Epithelial cell of proximal tubule (primary cell): ENCODE measurements at regions not wholly inside any gene's neighbourhood (a gene's known extent, or its start where the extent isn't known, plus 50 kb on each side); places are given as distances from the start of the nearest gene placed in this dataset.

Experiments used
- DNase-seq: peaks from one replicate; pipeline ENCODE4 v3.0.0-alpha.2; 2011; ENCODE audit warnings: low read depth
- H3K4me3 ChIP-seq: 2 replicates; pipeline ENCODE4 v1.5.1; 2011; ENCODE audit warnings: low read depth, mild to moderate bottlenecking, low read length
- TF ChIP-seq, protein P1 (sequence below): conservative IDR thresholded peaks from 2 replicates; pipeline ENCODE4 v1.5.1; 2012; ENCODE audit warnings: low read depth, mild to moderate bottlenecking, low read length

GRCh38 chr2:10520154-10520553 lies 72.0 kb upstream of the ODC1 start:
- DNase-seq = no peak
- TF ChIP-seq, protein P1, sequence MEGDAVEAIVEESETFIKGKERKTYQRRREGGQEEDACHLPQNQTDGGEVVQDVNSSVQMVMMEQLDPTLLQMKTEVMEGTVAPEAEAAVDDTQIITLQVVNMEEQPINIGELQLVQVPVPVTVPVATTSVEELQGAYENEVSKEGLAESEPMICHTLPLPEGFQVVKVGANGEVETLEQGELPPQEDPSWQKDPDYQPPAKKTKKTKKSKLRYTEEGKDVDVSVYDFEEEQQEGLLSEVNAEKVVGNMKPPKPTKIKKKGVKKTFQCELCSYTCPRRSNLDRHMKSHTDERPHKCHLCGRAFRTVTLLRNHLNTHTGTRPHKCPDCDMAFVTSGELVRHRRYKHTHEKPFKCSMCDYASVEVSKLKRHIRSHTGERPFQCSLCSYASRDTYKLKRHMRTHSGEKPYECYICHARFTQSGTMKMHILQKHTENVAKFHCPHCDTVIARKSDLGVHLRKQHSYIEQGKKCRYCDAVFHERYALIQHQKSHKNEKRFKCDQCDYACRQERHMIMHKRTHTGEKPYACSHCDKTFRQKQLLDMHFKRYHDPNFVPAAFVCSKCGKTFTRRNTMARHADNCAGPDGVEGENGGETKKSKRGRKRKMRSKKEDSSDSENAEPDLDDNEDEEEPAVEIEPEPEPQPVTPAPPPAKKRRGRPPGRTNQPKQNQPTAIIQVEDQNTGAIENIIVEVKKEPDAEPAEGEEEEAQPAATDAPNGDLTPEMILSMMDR = peak; percentile 32
- no peak overlapping the region for H3K4me3 ChIP-seq

DNA sequence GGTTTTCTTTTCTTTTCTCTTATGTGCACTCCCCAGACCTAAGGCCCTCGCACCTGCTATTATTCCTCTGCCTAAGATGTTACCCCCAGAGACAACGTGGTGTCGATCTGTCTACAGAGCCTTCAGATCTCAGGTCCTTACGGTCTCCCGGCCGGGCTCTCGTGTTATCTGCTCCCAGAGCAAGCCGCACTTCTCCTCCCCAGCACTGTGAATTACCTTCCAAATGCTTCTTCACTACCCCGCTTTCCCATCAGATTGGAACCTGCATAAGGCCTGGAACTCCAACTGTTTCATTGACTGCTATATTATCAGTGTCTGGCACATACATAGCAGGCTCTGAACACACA lies 71.2 kb upstream of the ODC1 start:
- no peak for DNase-seq
- no peak overlapping the region for H3K4me3 ChIP-seq
- TF ChIP-seq, protein P1 = no peak

DNA sequence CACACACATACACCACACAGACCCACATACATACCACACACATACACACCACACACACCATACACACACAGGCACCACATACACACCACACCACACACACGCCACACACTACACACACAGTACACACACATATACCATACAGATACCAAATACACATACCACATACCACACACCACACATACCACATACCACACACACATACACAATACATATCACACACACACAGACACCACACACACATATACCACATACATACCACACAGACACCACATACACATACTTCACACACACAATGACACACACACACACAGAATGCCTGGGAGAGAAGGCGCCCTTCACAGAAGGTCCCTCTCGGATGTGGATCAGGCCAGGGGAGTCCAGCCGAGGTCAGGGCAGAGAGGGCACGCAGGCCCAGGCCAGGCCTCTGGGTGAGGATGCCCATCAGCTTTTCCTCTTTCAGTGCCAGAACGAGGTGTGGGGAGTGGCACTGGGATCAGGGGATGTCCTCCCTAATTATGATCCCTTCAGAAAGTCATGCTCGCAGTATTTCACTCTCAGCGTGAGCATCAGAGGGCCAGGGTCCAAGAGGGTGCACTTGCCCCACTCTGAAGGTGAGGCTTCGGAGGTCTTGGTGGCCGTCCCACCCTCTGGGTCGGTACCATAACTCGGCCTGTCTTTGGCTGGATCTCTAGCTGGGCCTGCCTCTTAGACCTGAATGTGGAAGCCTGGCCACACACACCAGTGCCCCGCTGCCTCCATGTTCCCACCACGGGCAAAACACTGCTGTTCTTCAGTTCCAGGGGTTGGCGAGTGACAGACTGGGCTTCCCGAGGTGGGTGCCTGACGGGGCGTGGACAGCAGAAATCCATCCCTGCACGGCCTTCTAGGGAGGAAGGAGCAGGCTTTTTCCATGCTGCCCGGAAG lies 70.6 kb upstream of the ODC1 start:
- DNase-seq = no peak
- H3K4me3 ChIP-seq = no peak overlapping the region
- TF ChIP-seq, protein P1 = no peak

DNA sequence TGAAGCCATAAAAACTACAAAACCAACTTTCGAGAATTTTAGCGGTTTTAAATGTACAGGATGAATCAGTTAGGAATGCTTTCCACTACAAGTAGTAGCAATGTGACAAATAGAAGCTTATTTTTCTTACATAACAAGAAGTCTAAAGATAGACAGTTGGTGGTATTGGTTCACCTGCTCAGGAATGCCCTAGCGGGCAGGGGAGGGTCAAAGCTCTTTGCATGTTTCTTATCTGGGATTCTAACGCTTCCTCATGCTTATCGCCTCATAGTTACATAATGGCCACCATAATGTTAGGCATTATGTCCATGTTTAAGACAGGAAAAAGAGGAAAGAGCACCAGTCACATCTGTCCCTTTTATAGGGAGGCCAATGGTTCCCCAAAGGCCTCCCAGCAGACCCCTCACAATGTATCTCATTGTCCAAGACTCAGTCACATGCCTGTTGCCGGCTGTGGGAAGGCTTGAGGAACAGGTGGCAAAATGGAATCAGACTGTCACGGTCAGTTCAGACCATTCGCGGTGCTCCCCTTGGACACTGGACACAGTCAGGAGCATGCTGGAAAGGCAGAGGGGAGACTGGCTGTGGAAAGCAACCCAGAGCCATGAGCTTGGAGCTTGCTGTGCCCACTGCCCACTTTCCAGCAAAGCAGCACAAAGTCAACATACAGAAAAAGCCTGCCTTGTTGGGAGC lies 69.4 kb upstream of the ODC1 start:
- TF ChIP-seq, protein P1 = no peak
- no peak overlapping the region for H3K4me3 ChIP-seq
- no peak for DNase-seq

- no peak for DNase-seq
- TF ChIP-seq, protein P1 = no peak
- H3K4me3 ChIP-seq = no peak overlapping the region
Observed at GRCh38 chr2:10515887-10516286, 67.8 kb upstream of the ODC1 start.

- TF ChIP-seq, protein P1 = no peak
- H3K4me3 ChIP-seq = no peak overlapping the region
- no peak for DNase-seq
Observed at GRCh38 chr2:10514743-10515142, 66.6 kb upstream of the ODC1 start.
